ENCODE measurements at regions not wholly inside any gene's neighbourhood (a gene's known extent, or its start where the extent isn't known, plus 50 kb on each side); places are given as distances from the start of the nearest gene placed in this dataset.

GRCh38 chr3:117282566-117282965, 573.0 kb downstream of the TUSC7 start:
- no peak for DNase-seq
- peaks cover 3 to 19% (median 12%) of the 10 kb centered on the region in 4 donors for H3K4me1 ChIP-seq
- WGBS, 2 donors (ENCODE audit: low coverage in 1 of 2) = 83 to 88% methylated on average over 3 to 4 of the region's 4 CpGs
- TF ChIP-seq POLR2AphosphoS5 (IDR thresholded peaks at IDR 0.05) = no peak
- TF ChIP-seq CTCF (IDR thresholded peaks at IDR 0.05) = no peak
- no peak for TF ChIP-seq EP300 (IDR thresholded peaks at IDR 0.05; ENCODE audit: low read depth)
- TF ChIP-seq POLR2A (IDR thresholded peaks at IDR 0.05) = no peak
- intact Hi-C loops (cut with DNase I; ENCODE audit: low total_unique reads) (no loop called here), in situ Hi-C loops (cut with MboI; ENCODE audit: low pct_ligation_motif_present in 1 of 4, low pct_unique_long_range_greater_than_20kb in 1 of 4, low sequenced_read_pairs in 3 of 4) (no loop called here)
- no peaks in the 10 kb centered on the region for H3K36me3 ChIP-seq
- H3K27ac ChIP-seq = no peak overlapping the region
- H3K4me3 ChIP-seq = no peak overlapping the region
- H3K27me3 ChIP-seq = no peaks in the 10 kb centered on the region
- no peaks in the 10 kb centered on the region for H3K9me3 ChIP-seq

GRCh38 chr3:117285737-117286136, 576.2 kb downstream of the TUSC7 start:
- DNase-seq = no peak
- in situ Hi-C loops (cut with MboI; ENCODE audit: low pct_ligation_motif_present in 1 of 4, low pct_unique_long_range_greater_than_20kb in 1 of 4, low sequenced_read_pairs in 3 of 4) = no loop called here
- Histone ChIP-seq H3K27ac (no peak overlapping the region), H3K4me3 (no peak overlapping the region), H3K9me3 (no peaks in the 10 kb centered on the region), H3K36me3 (no peaks in the 10 kb centered on the region), H3K27me3 (no peaks in the 10 kb centered on the region), H3K4me1 (no peaks in the 10 kb centered on the region)
- intact Hi-C loops (cut with DNase I; ENCODE audit: low total_unique reads) = no loop called here
- TF ChIP-seq POLR2AphosphoS5 (IDR thresholded peaks at IDR 0.05) = no peak
- TF ChIP-seq POLR2A (IDR thresholded peaks at IDR 0.05) = no peak
- no peak for TF ChIP-seq CTCF (IDR thresholded peaks at IDR 0.05)
- TF ChIP-seq EP300 (IDR thresholded peaks at IDR 0.05; ENCODE audit: low read depth) = no peak
- WGBS, 2 donors (ENCODE audit: low coverage in 1 of 2) = 25 to 53% methylated on average over 1 to 4 of the region's 4 CpGs

GRCh38 chr3:117286488-117286887, 576.9 kb downstream of the TUSC7 start:
- intact Hi-C loops (cut with DNase I; ENCODE audit: low total_unique reads) (no loop called here), in situ Hi-C loops (cut with MboI; ENCODE audit: low pct_ligation_motif_present in 1 of 4, low pct_unique_long_range_greater_than_20kb in 1 of 4, low sequenced_read_pairs in 3 of 4) (no loop called here)
- H3K27ac ChIP-seq = no peak overlapping the region
- H3K4me3 ChIP-seq = no peak overlapping the region
- H3K36me3 ChIP-seq = no peaks in the 10 kb centered on the region
- no peaks in the 10 kb centered on the region for H3K9me3 ChIP-seq
- TF ChIP-seq POLR2A (IDR thresholded peaks at IDR 0.05) = no peak
- TF ChIP-seq POLR2AphosphoS5 (IDR thresholded peaks at IDR 0.05) = no peak
- TF ChIP-seq CTCF (IDR thresholded peaks at IDR 0.05) = no peak
- TF ChIP-seq EP300 (IDR thresholded peaks at IDR 0.05; ENCODE audit: low read depth) = no peak
- no peaks in the 10 kb centered on the region for H3K4me1 ChIP-seq
- H3K27me3 ChIP-seq = no peaks in the 10 kb centered on the region
- no peak for DNase-seq

- Histone ChIP-seq H3K9me3 (no peaks in the 10 kb centered on the region), H3K4me1 (no peaks in the 10 kb centered on the region), H3K4me3 (no peak overlapping the region), H3K36me3 (no peaks in the 10 kb centered on the region), H3K27ac (no peak overlapping the region), H3K27me3 (no peaks in the 10 kb centered on the region)
- no peak for DNase-seq
- WGBS, 2 donors (ENCODE audit: low coverage in 1 of 2) = 60 to 73% methylated on average over 4 of the region's 4 CpGs
- intact Hi-C loops (cut with DNase I; ENCODE audit: low total_unique reads) (no loop called here), in situ Hi-C loops (cut with MboI; ENCODE audit: low pct_ligation_motif_present in 1 of 4, low pct_unique_long_range_greater_than_20kb in 1 of 4, low sequenced_read_pairs in 3 of 4) (no loop called here)
- TF ChIP-seq POLR2A (IDR thresholded peaks at IDR 0.05) (no peak), POLR2AphosphoS5 (IDR thresholded peaks at IDR 0.05) (no peak), EP300 (IDR thresholded peaks at IDR 0.05; ENCODE audit: low read depth) (no peak), CTCF (IDR thresholded peaks at IDR 0.05) (no peak)
Observed at GRCh38 chr3:117287602-117288001, 578.0 kb downstream of the TUSC7 start.

Measured in transverse colon (tissue), 4 donors.